Transverse colon (tissue), 4 donors: ENCODE measurements at regions not wholly inside any gene's neighbourhood (a gene's known extent, or its start where the extent isn't known, plus 50 kb on each side); places are given as distances from the start of the nearest gene placed in this dataset.

Experiments used
- DNase-seq: peaks from one replicate; pipeline ENCODE4 v3.0.0-alpha.2; 2019
- H3K27ac ChIP-seq, 4 donors: fragments of 200-600 bp; sonication (generic); 2 replicates each; pipeline ENCODE4 v1.5.1; 2016 to 2018; ENCODE audit warnings: inconsistent platforms in 4 of 4
- H3K27me3 ChIP-seq: fragments of 200-600 bp; sonication (generic); 2 replicates; pipeline ENCODE4 v1.5.1; 2017; ENCODE audit warnings: inconsistent platforms
- H3K36me3 ChIP-seq, 4 donors: fragments of 200-600 bp; sonication (generic); 2 replicates each; pipeline ENCODE4 v1.5.1; 2017 to 2019; ENCODE audit warnings: inconsistent platforms in 4 of 4
- H3K4me1 ChIP-seq, 4 donors: fragments of 200-600 bp; sonication (generic); 2 replicates each; pipeline ENCODE4 v1.5.1; 2017 to 2020; ENCODE audit warnings: inconsistent platforms in 4 of 4
- H3K4me3 ChIP-seq, 4 donors: fragments of 200-600 bp; sonication (generic); 1 replicate in 1 of 4; 2 replicates in 3 of 4; pipeline versions ENCODE4 v1.5.1 to v1.6.1; 2017 to 2019; ENCODE audit warnings: inconsistent platforms in 4 of 4
- H3K9me3 ChIP-seq, 2 donors: fragments of 200-600 bp; sonication (generic); 2 replicates each; pipeline ENCODE4 v1.5.1; 2017 to 2019; ENCODE audit warnings: inconsistent platforms in 2 of 2
- EP300 ChIP-seq: sonication (generic); formaldehyde crosslinking; IDR thresholded peaks from one replicate; pipeline ENCODE4 v1.6.1; 2017; ENCODE audit warnings: antibody characterized with exemption, low read depth
- POLR2A ChIP-seq: fragments of 450-650 bp; IDR thresholded peaks from one replicate; pipeline ENCODE4 v1.6.1; 2016; ENCODE audit warnings: antibody characterized with exemption, mild to moderate bottlenecking, moderate library complexity
- POLR2AphosphoS5 ChIP-seq, 3 donors: sonication (generic); formaldehyde crosslinking; IDR thresholded peaks; one replicate each; pipeline ENCODE4 v1.6.1; 2016; ENCODE audit warnings: antibody characterized with exemption in 3 of 3
- WGBS, 2 donors: methylation state at CpG; one replicate each; pipeline ENCODE4 v1.1.5; 2018; ENCODE audit warnings: low coverage in 1 of 2; 5-methylcytosine and 5-hydroxymethylcytosine counted together
- in situ Hi-C, 4 donors: fragments of 200-750 bp; cut with MboI; loops; one replicate each; pipeline versions ENCODE4 v1.15.0 to v1.15.1; 2017; ENCODE audit warnings: low sequenced_read_pairs in 3 of 4, low pct_ligation_motif_present in 1 of 4, low pct_unique_long_range_greater_than_20kb in 1 of 4
- intact Hi-C: fragments of 100-400 bp; cut with DNase I; formaldehyde crosslinking; loops from one replicate; pipeline ENCODE4 v1.15.1; 2023; ENCODE audit warnings: low total_unique reads
- TF ChIP-seq, protein P1 (sequence below), 5 experiments: fragments of 200-600 bp in 3 of 5; fragments of 450-650 bp in 2 of 5; sonication (generic) in 3 of 5; IDR thresholded peaks; 1 replicate in 2 of 5; 2 replicates in 3 of 5; pipeline ENCODE4 v1.5.1; 2016 to 2017; ENCODE audit warnings: antibody characterized with exemption in 5 of 5, inconsistent platforms in 3 of 5, mild to moderate bottlenecking in 2 of 5, moderate library complexity in 1 of 5

DNA sequence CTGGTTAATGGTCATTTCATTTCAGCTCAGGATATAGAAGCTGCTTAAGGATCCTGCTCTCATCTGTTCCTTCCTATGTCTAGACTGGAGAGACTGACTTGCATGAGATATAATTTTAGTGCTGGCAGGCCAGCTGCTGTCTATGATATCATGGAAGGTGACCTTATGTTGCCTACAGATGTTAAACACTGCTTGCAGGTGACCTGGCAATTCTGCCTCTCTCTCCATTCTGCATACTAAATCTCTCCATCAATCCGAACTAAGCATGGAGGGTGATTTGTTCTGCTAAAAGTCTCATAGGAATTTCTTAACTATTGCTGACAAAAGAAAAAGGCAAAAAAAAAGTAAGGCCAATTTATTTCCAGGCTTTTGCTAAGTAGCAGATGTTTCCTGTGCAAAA lies 81.0 kb downstream of the CCNA1 start:
- no peak for DNase-seq
- no peaks in the 10 kb centered on the region for H3K4me1 ChIP-seq
- no peak overlapping the region for H3K27ac ChIP-seq
- no peak overlapping the region for H3K4me3 ChIP-seq
- no peaks in the 10 kb centered on the region for H3K27me3 ChIP-seq
- 33 to 49% methylated on average over 1 of the region's 1 CpG for WGBS, 2 donors
- in situ Hi-C loops (no loop called here), intact Hi-C loops (no loop called here)
- no peaks in the 10 kb centered on the region for H3K36me3 ChIP-seq
- H3K9me3 ChIP-seq: no peaks in the 10 kb centered on the region
- TF ChIP-seq EP300 (no peak), POLR2AphosphoS5 (IDR thresholded peaks at IDR 0.05) (no peak), POLR2A (no peak)
- TF ChIP-seq, protein P1, sequence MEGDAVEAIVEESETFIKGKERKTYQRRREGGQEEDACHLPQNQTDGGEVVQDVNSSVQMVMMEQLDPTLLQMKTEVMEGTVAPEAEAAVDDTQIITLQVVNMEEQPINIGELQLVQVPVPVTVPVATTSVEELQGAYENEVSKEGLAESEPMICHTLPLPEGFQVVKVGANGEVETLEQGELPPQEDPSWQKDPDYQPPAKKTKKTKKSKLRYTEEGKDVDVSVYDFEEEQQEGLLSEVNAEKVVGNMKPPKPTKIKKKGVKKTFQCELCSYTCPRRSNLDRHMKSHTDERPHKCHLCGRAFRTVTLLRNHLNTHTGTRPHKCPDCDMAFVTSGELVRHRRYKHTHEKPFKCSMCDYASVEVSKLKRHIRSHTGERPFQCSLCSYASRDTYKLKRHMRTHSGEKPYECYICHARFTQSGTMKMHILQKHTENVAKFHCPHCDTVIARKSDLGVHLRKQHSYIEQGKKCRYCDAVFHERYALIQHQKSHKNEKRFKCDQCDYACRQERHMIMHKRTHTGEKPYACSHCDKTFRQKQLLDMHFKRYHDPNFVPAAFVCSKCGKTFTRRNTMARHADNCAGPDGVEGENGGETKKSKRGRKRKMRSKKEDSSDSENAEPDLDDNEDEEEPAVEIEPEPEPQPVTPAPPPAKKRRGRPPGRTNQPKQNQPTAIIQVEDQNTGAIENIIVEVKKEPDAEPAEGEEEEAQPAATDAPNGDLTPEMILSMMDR (IDR thresholded peaks at IDR 0.05): no peak

DNA sequence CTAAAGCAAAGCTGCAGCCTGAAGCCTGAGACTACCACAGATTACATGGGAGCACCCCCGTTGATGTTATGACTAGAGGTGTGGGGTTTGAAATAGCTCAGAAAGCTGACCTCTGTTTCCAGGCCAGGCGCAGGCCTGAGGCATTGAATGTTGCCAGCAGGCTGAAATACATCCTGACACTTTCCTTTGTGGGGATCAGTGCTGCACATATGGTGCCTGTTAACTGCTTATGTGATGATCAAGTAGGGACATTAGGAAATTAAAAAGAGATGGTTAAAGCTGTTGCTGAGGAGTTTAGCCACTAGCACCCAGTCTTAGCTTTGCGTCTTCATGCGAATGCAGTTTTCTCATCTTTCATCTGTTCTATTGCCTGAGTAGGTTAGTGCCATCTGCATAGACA lies 83.2 kb downstream of the CCNA1 start:
- Histone ChIP-seq H3K4me3 (no peak overlapping the region), H3K27ac (no peak overlapping the region), H3K9me3 (no peaks in the 10 kb centered on the region), H3K36me3 (no peaks in the 10 kb centered on the region), H3K4me1 (no peaks in the 10 kb centered on the region), H3K27me3 (no peaks in the 10 kb centered on the region)
- intact Hi-C loops: no loop called here
- no peak for TF ChIP-seq POLR2AphosphoS5 (IDR thresholded peaks at IDR 0.05)
- no peak for TF ChIP-seq POLR2A
- no peak for TF ChIP-seq EP300
- TF ChIP-seq, protein P1 (IDR thresholded peaks at IDR 0.05): no peak
- no peak for DNase-seq
- WGBS, 2 donors: 85 to 100% methylated on average over 2 to 4 of the region's 4 CpGs
- in situ Hi-C loops: no loop called here

DNA sequence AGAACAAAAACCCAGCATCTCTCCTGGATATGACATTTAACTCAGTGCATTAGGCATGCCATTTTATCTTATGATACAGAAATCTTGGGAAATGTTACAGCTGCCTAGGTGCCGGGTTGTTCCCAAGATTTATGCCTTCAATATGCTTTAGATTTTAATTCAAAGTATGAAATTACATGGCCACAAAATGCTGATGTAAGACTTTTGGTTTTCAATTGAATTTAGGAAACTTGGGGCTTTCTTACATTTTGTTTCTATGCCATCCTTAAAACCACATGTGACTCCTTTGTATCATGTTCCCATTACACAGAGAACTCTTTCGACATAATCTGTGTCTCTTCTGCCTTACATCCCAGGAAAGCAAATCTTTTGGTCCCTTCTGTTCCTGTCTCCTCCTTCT lies 83.9 kb downstream of the CCNA1 start:
- Histone ChIP-seq H3K36me3 (no peaks in the 10 kb centered on the region), H3K4me3 (no peak overlapping the region), H3K27me3 (no peaks in the 10 kb centered on the region), H3K27ac (no peak overlapping the region), H3K9me3 (no peaks in the 10 kb centered on the region), H3K4me1 (no peaks in the 10 kb centered on the region)
- in situ Hi-C loops (no loop called here), intact Hi-C loops (no loop called here)
- TF ChIP-seq, protein P1 (IDR thresholded peaks at IDR 0.05): no peak
- TF ChIP-seq POLR2A (no peak), EP300 (no peak), POLR2AphosphoS5 (IDR thresholded peaks at IDR 0.05) (no peak)
- DNase-seq: no peak
- 77 to 80% methylated on average over 1 to 2 of the region's 2 CpGs for WGBS, 2 donors

DNA sequence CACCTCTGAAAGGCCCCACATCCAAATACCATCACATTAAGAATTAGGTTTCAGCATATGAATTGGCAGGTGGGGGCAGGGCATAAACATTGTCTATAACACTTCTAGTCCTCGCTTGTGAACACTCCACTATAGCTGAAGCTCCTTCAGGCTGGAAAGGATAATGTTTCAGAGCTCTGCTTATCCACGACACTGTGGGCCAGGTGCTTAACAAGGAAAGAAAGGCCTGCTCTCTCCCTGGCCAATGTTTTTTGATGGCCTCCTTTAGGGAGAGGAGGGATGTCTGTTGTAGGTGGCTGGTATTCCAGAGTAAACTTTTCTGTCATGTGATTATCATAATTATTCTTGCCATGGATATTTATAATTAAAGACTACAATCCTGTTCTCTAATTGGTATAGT lies 86.4 kb downstream of the CCNA1 start:
- no peak overlapping the region for H3K4me3 ChIP-seq
- no peak for DNase-seq
- no peaks in the 10 kb centered on the region for H3K27me3 ChIP-seq
- no peaks in the 10 kb centered on the region for H3K4me1 ChIP-seq
- no peak overlapping the region for H3K27ac ChIP-seq
- no peaks in the 10 kb centered on the region for H3K9me3 ChIP-seq
- WGBS, 2 donors: 63 to 67% methylated on average over 2 of the region's 2 CpGs
- in situ Hi-C loops: no loop called here
- TF ChIP-seq POLR2AphosphoS5 (IDR thresholded peaks at IDR 0.05) (no peak), EP300 (no peak), POLR2A (no peak)
- TF ChIP-seq, protein P1 (IDR thresholded peaks at IDR 0.05): no peak
- H3K36me3 ChIP-seq: no peaks in the 10 kb centered on the region
- intact Hi-C loops: no loop called here
